GM23248 (cell line): ENCODE measurements at regions not wholly inside any gene's neighbourhood (a gene's known extent, or its start where the extent isn't known, plus 50 kb on each side); places are given as distances from the start of the nearest gene placed in this dataset.

Experiments
- DNase-seq: peaks from one replicate; pipeline ENCODE4 v3.0.0-alpha.2; 2015
- H2AFZ ChIP-seq: fragments of 200-600 bp; sonication (generic); 2 replicates; pipeline ENCODE4 v1.6.1; 2016; ENCODE audit warnings: antibody characterized with exemption
- H3F3A ChIP-seq: fragments of 200-600 bp; sonication (generic); 2 replicates; pipeline ENCODE4 v1.6.1; 2016; ENCODE audit warnings: mild to moderate bottlenecking, antibody characterized with exemption, mixed run types; ENCODE audit not compliant: insufficient read depth
- H3K27ac ChIP-seq: fragments of 200-600 bp; sonication (generic); 2 replicates; pipeline ENCODE4 v1.5.1; 2016; ENCODE audit warnings: mild to moderate bottlenecking
- H3K27me3 ChIP-seq: fragments of 200-600 bp; sonication (generic); replicated peaks from 2 replicates; pipeline ENCODE4 v1.6.1; 2016; ENCODE audit warnings: mild to moderate bottlenecking; ENCODE audit not compliant: insufficient read depth
- H3K36me3 ChIP-seq: fragments of 200-600 bp; sonication (generic); 2 replicates; pipeline ENCODE4 v1.6.1; 2016; ENCODE audit warnings: low read depth, mild to moderate bottlenecking
- H3K4me1 ChIP-seq: fragments of 200-600 bp; sonication (generic); 2 replicates; pipeline ENCODE4 v1.6.1; 2016; ENCODE audit warnings: mild to moderate bottlenecking; ENCODE audit not compliant: insufficient read depth
- H3K4me2 ChIP-seq: fragments of 200-600 bp; sonication (generic); one replicate; pipeline ENCODE4 v1.6.1; 2016; ENCODE audit warnings: mild to moderate bottlenecking; ENCODE audit not compliant: unreplicated experiment
- H3K4me3 ChIP-seq: fragments of 200-600 bp; sonication (generic); 2 replicates; pipeline ENCODE4 v1.5.1; 2016; ENCODE audit warnings: mild to moderate bottlenecking
- H3K79me2 ChIP-seq: fragments of 200-600 bp; sonication (generic); 2 replicates; pipeline ENCODE4 v1.6.1; 2016; ENCODE audit warnings: mild to moderate bottlenecking; ENCODE audit not compliant: insufficient read depth
- H3K9ac ChIP-seq: fragments of 200-600 bp; sonication (generic); 2 replicates; pipeline ENCODE4 v1.6.1; 2016; ENCODE audit warnings: mild to moderate bottlenecking
- H3K9me2 ChIP-seq: fragments of 200-600 bp; sonication (generic); 2 replicates; pipeline ENCODE4 v1.6.1; 2016; ENCODE audit warnings: mixed run types, mild to moderate bottlenecking, moderate library complexity; ENCODE audit not compliant: insufficient read depth
- H3K9me3 ChIP-seq: fragments of 200-600 bp; sonication (generic); one replicate; pipeline ENCODE4 v1.6.1; 2017; ENCODE audit warnings: low read depth
- H4K20me1 ChIP-seq: fragments of 200-600 bp; sonication (generic); 2 replicates; pipeline ENCODE4 v1.6.0; 2016; ENCODE audit not compliant: insufficient read depth
- EZH2 ChIP-seq: fragments of 200-600 bp; sonication (generic); IDR thresholded peaks from 2 replicates; pipeline ENCODE4 v1.6.1; 2018; ENCODE audit warnings: antibody characterized with exemption, mild to moderate bottlenecking; ENCODE audit not compliant: insufficient read depth, poor library complexity, severe bottlenecking
- EZH2phosphoT487 ChIP-seq: fragments of 200-600 bp; sonication (generic); IDR thresholded peaks from 2 replicates; pipeline ENCODE4 v1.6.1; 2018; ENCODE audit warnings: antibody characterized with exemption, moderate library complexity, mild to moderate bottlenecking, low read depth; ENCODE audit not compliant: insufficient read depth
- WGBS, 2 experiments: methylation state at CpG; one replicate each; pipeline ENCODE4 v1.1.6; 2015 to 2017; ENCODE audit warnings: low lambda C conversion rate in 2 of 2, low coverage in 1 of 2; ENCODE audit errors: missing lambda C conversion rate in 2 of 2; 5-methylcytosine and 5-hydroxymethylcytosine counted together
- in situ Hi-C: fragments of 300-500 bp; cut with MboI; formaldehyde crosslinking; loops from 2 replicates; pipeline ENCODE4 v1.15.0; 2020

DNA sequence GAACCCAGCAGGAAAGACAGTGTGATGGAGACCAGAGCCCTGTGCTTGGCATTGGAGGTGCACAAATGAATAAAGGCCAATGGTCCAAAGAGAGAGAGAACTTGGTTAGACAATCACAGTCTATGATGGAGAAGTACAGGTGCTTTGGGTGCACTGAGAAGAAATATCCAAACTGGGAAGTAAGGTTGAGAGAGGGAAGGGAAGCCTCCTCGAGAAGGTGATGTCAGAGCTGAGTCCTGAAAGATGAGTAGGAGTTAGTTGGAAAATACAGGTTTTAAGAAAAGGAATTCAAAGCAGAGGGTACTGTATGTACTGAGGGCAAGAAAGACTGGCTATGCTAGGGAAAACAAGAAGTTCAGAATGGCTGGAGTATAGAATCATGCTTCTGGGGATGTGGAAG, 94.1 kb upstream of the CD53 start:
- Histone ChIP-seq H4K20me1 (no peaks in the 10 kb centered on the region), H3K4me1 (no peaks in the 10 kb centered on the region), H3K4me2 (no peak overlapping the region), H3F3A (no peaks in the 10 kb centered on the region), H3K9me3 (no peaks in the 10 kb centered on the region), H3K9ac (no peak overlapping the region), H2AFZ (no peak overlapping the region), H3K27ac (no peak overlapping the region), H3K9me2 (no peaks in the 10 kb centered on the region), H3K79me2 (no peaks in the 10 kb centered on the region), H3K4me3 (no peak overlapping the region), H3K27me3 (peaks cover 17% of the 10 kb centered on the region), H3K36me3 (no peaks in the 10 kb centered on the region)
- in situ Hi-C loops, result no loop called here
- no peak for DNase-seq
- WGBS, 2 experiments, result 0% methylated on average over 1 of the region's 1 CpG
- TF ChIP-seq EZH2, result no peak
- TF ChIP-seq EZH2phosphoT487, result no peak

DNA sequence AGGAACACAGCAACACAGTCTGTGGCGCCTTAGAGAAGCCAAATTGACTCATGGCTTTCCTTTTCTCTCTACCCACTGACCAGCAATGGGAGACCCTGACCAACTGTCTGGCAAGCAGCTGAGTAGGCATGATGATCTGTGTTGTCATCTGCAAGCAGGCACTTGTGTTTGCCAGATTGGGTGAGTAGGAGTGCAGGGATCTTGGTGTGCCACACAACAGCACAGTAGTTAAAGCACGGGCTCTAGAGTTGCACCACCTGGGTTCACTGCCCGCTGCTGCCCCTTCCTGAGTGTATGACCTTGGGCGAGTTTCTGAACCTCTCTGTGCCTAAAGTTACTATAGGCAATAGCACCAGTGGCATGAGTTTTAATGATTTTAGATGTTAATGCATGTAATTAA, 95.7 kb upstream of the CD53 start:
- in situ Hi-C loops, result no loop called here

DNA sequence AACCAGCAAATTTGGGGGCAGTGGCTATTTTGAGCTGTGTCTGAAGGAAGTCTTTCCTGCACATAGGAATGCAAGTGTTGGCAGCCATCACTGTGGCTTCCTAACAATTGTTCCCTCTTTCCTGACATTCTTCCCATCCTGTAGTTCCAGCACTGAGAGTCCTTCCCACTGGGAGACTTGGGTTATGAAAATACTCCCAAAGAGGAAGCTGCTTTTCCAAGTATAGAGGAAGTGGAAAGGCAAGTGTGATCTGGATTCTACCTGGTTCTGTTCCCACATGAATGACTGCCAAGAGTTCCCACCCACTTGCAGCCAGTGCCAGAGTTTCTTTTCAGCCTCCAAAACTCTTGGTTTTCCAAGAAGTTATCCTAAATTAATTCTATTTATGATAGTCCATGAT, 98.5 kb upstream of the CD53 start:
- Histone ChIP-seq H3K4me2 (no peak overlapping the region), H4K20me1 (no peaks in the 10 kb centered on the region), H3K9ac (no peak overlapping the region), H3K27me3 (peaks cover 13% of the 10 kb centered on the region; the same call in 1 of the 2 replicates), H3K4me3 (no peak overlapping the region), H3F3A (no peaks in the 10 kb centered on the region), H3K9me3 (no peaks in the 10 kb centered on the region), H2AFZ (no peak overlapping the region), H3K36me3 (no peaks in the 10 kb centered on the region), H3K79me2 (no peaks in the 10 kb centered on the region), H3K4me1 (no peaks in the 10 kb centered on the region), H3K27ac (no peak overlapping the region), H3K9me2 (no peaks in the 10 kb centered on the region)
- TF ChIP-seq EZH2 (no peak), EZH2phosphoT487 (no peak)
- in situ Hi-C loops, result no loop called here
- DNase-seq, result no peak

More for the DNA sequence above, 95.7 kb upstream of the CD53 start:
- Histone ChIP-seq H3K4me3 (no peak overlapping the region), H3K4me1 (no peaks in the 10 kb centered on the region), H3K4me2 (no peak overlapping the region), H4K20me1 (no peaks in the 10 kb centered on the region), H3K9me2 (no peaks in the 10 kb centered on the region), H3K27ac (no peak overlapping the region), H3K9ac (no peak overlapping the region), H3K36me3 (no peaks in the 10 kb centered on the region), H3K27me3 (peaks cover 17% of the 10 kb centered on the region), H3K79me2 (no peaks in the 10 kb centered on the region), H3F3A (no peaks in the 10 kb centered on the region), H3K9me3 (no peaks in the 10 kb centered on the region), H2AFZ (no peak overlapping the region)
- WGBS, 2 experiments, result 39 to 42% methylated on average over 4 of the region's 4 CpGs
- DNase-seq, result no peak
- TF ChIP-seq EZH2, result no peak
- no peak for TF ChIP-seq EZH2phosphoT487

GRCh38 chr1:110773813-110774212, 99.1 kb upstream of the KCNA3 start:
- Histone ChIP-seq H3K4me2 (no peak overlapping the region), H4K20me1 (no peaks in the 10 kb centered on the region), H3K4me3 (no peak overlapping the region), H3K9ac (no peak overlapping the region), H3F3A (no peaks in the 10 kb centered on the region), H3K36me3 (no peaks in the 10 kb centered on the region), H3K27me3 (peaks cover 13% of the 10 kb centered on the region; the same call in 1 of the 2 replicates), H3K27ac (no peak overlapping the region), H3K9me2 (no peaks in the 10 kb centered on the region), H3K79me2 (no peaks in the 10 kb centered on the region), H2AFZ (no peak overlapping the region), H3K9me3 (no peaks in the 10 kb centered on the region), H3K4me1 (no peaks in the 10 kb centered on the region)
- 10 to 26% methylated on average over 3 of the region's 3 CpGs for WGBS, 2 experiments
- in situ Hi-C loops, result no loop called here
- DNase-seq, result no peak
- TF ChIP-seq EZH2phosphoT487 (no peak), EZH2 (no peak)
